HepG2 (cell line): ENCODE measurements at regions not wholly inside any gene's neighbourhood (a gene's known extent, or its start where the extent isn't known, plus 50 kb on each side); places are given as distances from the start of the nearest gene placed in this dataset.
"Not testable (repeated sequence)": the region's sequence is repeated elsewhere in the genome, so short reads cannot be mapped to it uniquely, and the experiment has no call there.

Experiments used
- AKAP8 ChIP-seq: sonication (generic); formaldehyde crosslinking; IDR thresholded peaks from 2 replicates; pipeline ENCODE4 v1.5.1; 2020; ENCODE audit warnings: mild to moderate bottlenecking, missing genetic modification reagents
- CHD2 ChIP-seq: IDR thresholded peaks from 2 replicates; pipeline ENCODE4 v1.6.1; 2011; ENCODE audit warnings: low read depth, low read length, improper control_type of control experiment
- YY1 ChIP-seq: IDR thresholded peaks from 2 replicates; pipeline ENCODE4 v1.6.1; 2011; ENCODE audit warnings: low read length, low read depth, moderate library complexity, mild to moderate bottlenecking; ENCODE audit not compliant: insufficient read depth, insufficient replicate concordance

DNA sequence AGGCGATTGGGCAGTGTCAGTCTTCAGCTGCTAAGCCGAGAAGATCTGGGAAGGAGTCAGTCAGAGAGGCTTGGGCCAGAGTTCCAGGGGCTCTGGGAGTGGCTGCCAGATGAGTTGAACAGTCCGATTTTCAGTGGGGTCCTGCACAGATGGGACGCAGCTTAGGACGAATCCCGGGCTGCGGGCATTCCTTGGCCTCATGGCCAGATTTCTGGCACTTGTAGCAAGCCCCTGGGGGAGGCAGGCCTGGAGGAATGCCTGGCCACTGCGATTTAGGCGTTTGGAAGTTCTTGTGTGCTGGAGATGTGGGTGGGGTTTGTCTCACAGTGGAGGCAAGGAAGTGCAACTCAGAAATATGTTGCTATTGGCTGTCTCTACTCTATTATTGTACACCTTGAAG, 1102.3 kb downstream of the OLFM4 start:
- not testable (repeated sequence) for TF ChIP-seq YY1; CHD2; AKAP8 (CRISPR knock-in tag)
